ENCODE measurements at regions not wholly inside any gene's neighbourhood (a gene's known extent, or its start where the extent isn't known, plus 50 kb on each side); places are given as distances from the start of the nearest gene placed in this dataset.

GRCh38 chr17:31744511-31744951 lies 114.5 kb downstream of the COPRS start:
- no peak overlapping the region for H3K4me3 ChIP-seq
- intact Hi-C loops (cut with DNase I): no loop called here
- no peak for TF ChIP-seq CTCF (IDR thresholded peaks at IDR 0.05)
- H3K9me3 ChIP-seq: no peaks in the 10 kb centered on the region
- H3K27me3 ChIP-seq (ENCODE audit: insufficient read depth in 3 of 3, low read length in 2 of 3): peaks cover 0 to 5% (median 0%) of the 10 kb centered on the region in 3 donors
- ATAC-seq (no peak), DNase-seq (no peak)
- 34 to 45% (median 45%) methylated on average over 3 of the region's 3 CpGs for WGBS, 3 donors
- no peak overlapping the region for H3K27ac ChIP-seq
- H3K4me1 ChIP-seq: no peaks in the 10 kb centered on the region
- no peaks in the 10 kb centered on the region for H3K36me3 ChIP-seq (ENCODE audit: insufficient read depth in 1 of 2, low read depth in 1 of 2)

GRCh38 chr17:31743797-31744196 lies 115.2 kb downstream of the COPRS start:
- Histone ChIP-seq H3K4me1 (no peaks in the 10 kb centered on the region), H3K9me3 (no peaks in the 10 kb centered on the region), H3K4me3 (no peak overlapping the region), H3K36me3 (ENCODE audit: insufficient read depth in 1 of 2, low read depth in 1 of 2) (no peaks in the 10 kb centered on the region), H3K27ac (no peak overlapping the region), H3K27me3 (ENCODE audit: insufficient read depth in 3 of 3, low read length in 2 of 3) (peaks cover 0 to 5% (median 0%) of the 10 kb centered on the region in 3 donors)
- intact Hi-C loops (cut with DNase I): no loop called here
- 35 to 44% (median 39%) methylated on average over 2 of the region's 2 CpGs for WGBS, 3 donors
- DNase-seq (no peak), ATAC-seq (no peak)
- no peak for TF ChIP-seq CTCF (IDR thresholded peaks at IDR 0.05)

GRCh38 chr17:31741371-31741770 lies 117.7 kb downstream of the COPRS start:
- Histone ChIP-seq H3K4me1 (no peaks in the 10 kb centered on the region), H3K9me3 (no peaks in the 10 kb centered on the region), H3K27me3 (ENCODE audit: insufficient read depth in 3 of 3, low read length in 2 of 3) (peaks cover 0 to 5% (median 0%) of the 10 kb centered on the region in 3 donors), H3K4me3 (no peak overlapping the region), H3K36me3 (ENCODE audit: insufficient read depth in 1 of 2, low read depth in 1 of 2) (no peaks in the 10 kb centered on the region), H3K27ac (no peak overlapping the region)
- DNase-seq (no peak), ATAC-seq (no peak)
- intact Hi-C loops (cut with DNase I): no loop called here
- 89 to 90% (median 89%) methylated on average over 3 of the region's 3 CpGs for WGBS, 3 donors
- no peak for TF ChIP-seq CTCF (IDR thresholded peaks at IDR 0.05)

- H3K4me1 ChIP-seq: no peaks in the 10 kb centered on the region
- H3K36me3 ChIP-seq (ENCODE audit: insufficient read depth in 1 of 2, low read depth in 1 of 2): no peaks in the 10 kb centered on the region
- H3K9me3 ChIP-seq: no peaks in the 10 kb centered on the region
- no peak overlapping the region for H3K4me3 ChIP-seq
- 29 to 34% (median 33%) methylated on average over 4 of the region's 4 CpGs for WGBS, 3 donors
- H3K27ac ChIP-seq: no peak overlapping the region
- no peak for TF ChIP-seq CTCF (IDR thresholded peaks at IDR 0.05)
- intact Hi-C loops (cut with DNase I): no loop called here
- peaks cover 0 to 5% (median 0%) of the 10 kb centered on the region in 3 donors for H3K27me3 ChIP-seq (ENCODE audit: insufficient read depth in 3 of 3, low read length in 2 of 3)
- no peak for ATAC-seq
- no peak for DNase-seq
Observed at GRCh38 chr17:31740611-31741082, 118.4 kb downstream of the COPRS start.

Data from psoas muscle (tissue), 7 donors.